ENCODE measurements at regions not wholly inside any gene's neighbourhood (a gene's known extent, or its start where the extent isn't known, plus 50 kb on each side); places are given as distances from the start of the nearest gene placed in this dataset.

- Histone ChIP-seq H3K4me1 (ENCODE audit: control insufficient read depth in 1 of 2, insufficient read depth in 2 of 2, low read length in 2 of 2) (no peaks in the 10 kb centered on the region), H3K27me3 (ENCODE audit: control insufficient read depth in 2 of 2, insufficient read depth in 2 of 2, low read length in 2 of 2) (no peaks in the 10 kb centered on the region), H3K79me2 (ENCODE audit: insufficient read depth, low read length) (no peaks in the 10 kb centered on the region), H3K9ac (ENCODE audit: insufficient read depth, low read length, poor library complexity, severe bottlenecking) (no peak overlapping the region), H3K9me3 (replicated peaks in 1 of 2; ENCODE audit: control insufficient read depth in 1 of 2, insufficient read depth in 1 of 2, low read length in 2 of 2) (no peaks in the 10 kb centered on the region), H3K4me2 (replicated peaks; ENCODE audit: extremely low read depth, low read length, poor library complexity, severe bottlenecking) (no peak overlapping the region), H3K27ac (ENCODE audit: low read depth in 1 of 2, low read length in 2 of 2) (no peak overlapping the region), H4K20me1 (ENCODE audit: insufficient read depth, low read length) (no peaks in the 10 kb centered on the region), H2AFZ (ENCODE audit: insufficient read depth, low read depth, low read length, poor library complexity, severe bottlenecking) (no peak overlapping the region), H3K36me3 (replicated peaks in 1 of 2; ENCODE audit: control insufficient read depth in 1 of 2, insufficient read depth in 2 of 2, low read length in 2 of 2) (no peaks in the 10 kb centered on the region), H3K4me3 (replicated peaks in 1 of 3; ENCODE audit: low read depth in 2 of 3, low read length in 3 of 3) (no peak overlapping the region)
- H3K36me3 Mint-ChIP-seq: no peaks in the 10 kb centered on the region
- DNase-seq: no peak
- TF ChIP-seq, protein P1, sequence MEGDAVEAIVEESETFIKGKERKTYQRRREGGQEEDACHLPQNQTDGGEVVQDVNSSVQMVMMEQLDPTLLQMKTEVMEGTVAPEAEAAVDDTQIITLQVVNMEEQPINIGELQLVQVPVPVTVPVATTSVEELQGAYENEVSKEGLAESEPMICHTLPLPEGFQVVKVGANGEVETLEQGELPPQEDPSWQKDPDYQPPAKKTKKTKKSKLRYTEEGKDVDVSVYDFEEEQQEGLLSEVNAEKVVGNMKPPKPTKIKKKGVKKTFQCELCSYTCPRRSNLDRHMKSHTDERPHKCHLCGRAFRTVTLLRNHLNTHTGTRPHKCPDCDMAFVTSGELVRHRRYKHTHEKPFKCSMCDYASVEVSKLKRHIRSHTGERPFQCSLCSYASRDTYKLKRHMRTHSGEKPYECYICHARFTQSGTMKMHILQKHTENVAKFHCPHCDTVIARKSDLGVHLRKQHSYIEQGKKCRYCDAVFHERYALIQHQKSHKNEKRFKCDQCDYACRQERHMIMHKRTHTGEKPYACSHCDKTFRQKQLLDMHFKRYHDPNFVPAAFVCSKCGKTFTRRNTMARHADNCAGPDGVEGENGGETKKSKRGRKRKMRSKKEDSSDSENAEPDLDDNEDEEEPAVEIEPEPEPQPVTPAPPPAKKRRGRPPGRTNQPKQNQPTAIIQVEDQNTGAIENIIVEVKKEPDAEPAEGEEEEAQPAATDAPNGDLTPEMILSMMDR (IDR thresholded peaks at IDR 0.05): no peak
- no peak overlapping the region for H3K27ac Mint-ChIP-seq
- H3K4me3 Mint-ChIP-seq: no peak overlapping the region
- intact Hi-C loops (cut with micrococcal nuclease): no loop called here
- H3K9me3 Mint-ChIP-seq: peaks cover 0 to 4% (median 0%) of the 10 kb centered on the region in 7 donors
- WGBS (ENCODE audit: insufficient coverage): no CpG with 5 or more reads among the region's 1 CpG
- H3K27me3 Mint-ChIP-seq (ENCODE audit: low read depth in 3 of 3): peaks cover 0 to 2% (median 0%) of the 10 kb centered on the region in 3 donors
- H3K4me1 Mint-ChIP-seq: no peaks in the 10 kb centered on the region
These were observed 424.4 kb downstream of the DSEL start for GRCh38 chr18:67092141-67092540.

GRCh38 chr18:67081482-67082211, 434.9 kb downstream of the DSEL start:
- Histone ChIP-seq H3K27ac (ENCODE audit: low read depth in 1 of 2, low read length in 2 of 2) (no peak overlapping the region), H3K4me1 (ENCODE audit: control insufficient read depth in 1 of 2, insufficient read depth in 2 of 2, low read length in 2 of 2) (no peaks in the 10 kb centered on the region), H3K4me3 (replicated peaks in 1 of 3; ENCODE audit: low read depth in 2 of 3, low read length in 3 of 3) (no peak overlapping the region), H3K79me2 (ENCODE audit: insufficient read depth, low read length) (no peaks in the 10 kb centered on the region), H3K4me2 (replicated peaks; ENCODE audit: extremely low read depth, low read length, poor library complexity, severe bottlenecking) (no peak overlapping the region), H3K36me3 (replicated peaks in 1 of 2; ENCODE audit: control insufficient read depth in 1 of 2, insufficient read depth in 2 of 2, low read length in 2 of 2) (no peaks in the 10 kb centered on the region), H3K9ac (ENCODE audit: insufficient read depth, low read length, poor library complexity, severe bottlenecking) (no peak overlapping the region), H3K27me3 (ENCODE audit: control insufficient read depth in 2 of 2, insufficient read depth in 2 of 2, low read length in 2 of 2) (no peaks in the 10 kb centered on the region), H2AFZ (ENCODE audit: insufficient read depth, low read depth, low read length, poor library complexity, severe bottlenecking) (no peak overlapping the region), H3K9me3 (replicated peaks in 1 of 2; ENCODE audit: control insufficient read depth in 1 of 2, insufficient read depth in 1 of 2, low read length in 2 of 2) (no peaks in the 10 kb centered on the region), H4K20me1 (ENCODE audit: insufficient read depth, low read length) (no peaks in the 10 kb centered on the region)
- intact Hi-C loops (cut with micrococcal nuclease): no loop called here
- Mint-ChIP-seq H3K27ac (no peak overlapping the region), H3K36me3 (no peaks in the 10 kb centered on the region), H3K27me3 (ENCODE audit: low read depth in 3 of 3) (no peaks in the 10 kb centered on the region), H3K4me3 (no peak overlapping the region), H3K4me1 (no peaks in the 10 kb centered on the region), H3K9me3 (peaks cover 0 to 2% (median 0%) of the 10 kb centered on the region in 7 donors)
- 90% methylated on average over 3 of the region's 3 CpGs for WGBS (ENCODE audit: insufficient coverage)
- no peak for DNase-seq
- TF ChIP-seq, protein P1 (IDR thresholded peaks at IDR 0.05): no peak
